GM21619 (cell line): ENCODE measurements at regions not wholly inside any gene's neighbourhood (a gene's known extent, or its start where the extent isn't known, plus 50 kb on each side); places are given as distances from the start of the nearest gene placed in this dataset.
"Not testable (repeated sequence)": the region's sequence is repeated elsewhere in the genome, so short reads cannot be mapped to it uniquely, and the experiment has no call there.

Experiments used
- ATAC-seq: cut with Tn5 transposase; IDR thresholded peaks from one replicate; pipeline ENCODE4 v1.9.1; 2021; ENCODE audit not compliant: unreplicated experiment

- not testable (repeated sequence) for ATAC-seq
Observed at GRCh38 chr6:104676679-104677078, 183.0 kb downstream of the HACE1 start.

GRCh38 chr6:104675161-104675560 is 184.6 kb downstream of the HACE1 start:
- not testable (repeated sequence) for ATAC-seq

GRCh38 chr6:104673078-104673477 is 186.6 kb downstream of the HACE1 start:
- not testable (repeated sequence) for ATAC-seq

- ATAC-seq, result not testable (repeated sequence)
Observed at GRCh38 chr6:104671591-104671891, 188.2 kb downstream of the HACE1 start.

GRCh38 chr6:104670834-104671590 is 188.7 kb downstream of the HACE1 start:
- not testable (repeated sequence) for ATAC-seq

- ATAC-seq, result no peak
Observed at GRCh38 chr6:104669483-104669882, 190.2 kb downstream of the HACE1 start.

GRCh38 chr6:104656235-104656634 is 203.5 kb downstream of the HACE1 start:
- ATAC-seq, result no peak

GRCh38 chr6:104653781-104654180 is 205.9 kb downstream of the HACE1 start:
- no peak for ATAC-seq

- ATAC-seq, result no peak
Observed at GRCh38 chr6:104648347-104648746, 211.4 kb downstream of the HACE1 start.

- no peak for ATAC-seq
Observed at GRCh38 chr6:104644848-104645247, 214.9 kb downstream of the HACE1 start.

- no peak for ATAC-seq
Observed at GRCh38 chr6:104642871-104643270, 216.8 kb downstream of the HACE1 start.

- ATAC-seq, result no peak
Observed at GRCh38 chr6:104640761-104641160, 219.0 kb downstream of the HACE1 start.

GRCh38 chr6:104640150-104640700 is 219.5 kb downstream of the HACE1 start:
- no peak for ATAC-seq

GRCh38 chr6:104639668-104640067 is 220.1 kb downstream of the HACE1 start:
- peak; percentile 96 for ATAC-seq

GRCh38 chr6:104638841-104639290 is 220.9 kb downstream of the HACE1 start:
- no peak for ATAC-seq

GRCh38 chr6:104633125-104633524 is 226.6 kb downstream of the HACE1 start:
- no peak for ATAC-seq

- no peak for ATAC-seq
Observed at GRCh38 chr6:104632588-104632987, 227.1 kb downstream of the HACE1 start.

GRCh38 chr6:104630955-104631354 is 228.8 kb downstream of the HACE1 start:
- no peak for ATAC-seq

GRCh38 chr6:104630522-104630921 is 229.2 kb downstream of the HACE1 start:
- ATAC-seq, result no peak

- no peak for ATAC-seq
Observed at GRCh38 chr6:104629826-104630225, 229.9 kb downstream of the HACE1 start.

- no peak for ATAC-seq
Observed at GRCh38 chr6:104625536-104625935, 234.2 kb downstream of the HACE1 start.

GRCh38 chr6:104623052-104623690 is 236.5 kb downstream of the HACE1 start:
- no peak for ATAC-seq
